CD4-positive, alpha-beta T cell treated with Interleukin-6 for 4 hours (primary cell): ENCODE measurements at regions not wholly inside any gene's neighbourhood (a gene's known extent, or its start where the extent isn't known, plus 50 kb on each side); places are given as distances from the start of the nearest gene placed in this dataset.
"Not testable (repeated sequence)": the region's sequence is repeated elsewhere in the genome, so short reads cannot be mapped to it uniquely, and the experiment has no call there.

Experiments used
- DNase-seq: peaks from one replicate; pipeline ENCODE4 v3.0.0-alpha.2; 2020; ENCODE audit warnings: mixed read lengths

DNA sequence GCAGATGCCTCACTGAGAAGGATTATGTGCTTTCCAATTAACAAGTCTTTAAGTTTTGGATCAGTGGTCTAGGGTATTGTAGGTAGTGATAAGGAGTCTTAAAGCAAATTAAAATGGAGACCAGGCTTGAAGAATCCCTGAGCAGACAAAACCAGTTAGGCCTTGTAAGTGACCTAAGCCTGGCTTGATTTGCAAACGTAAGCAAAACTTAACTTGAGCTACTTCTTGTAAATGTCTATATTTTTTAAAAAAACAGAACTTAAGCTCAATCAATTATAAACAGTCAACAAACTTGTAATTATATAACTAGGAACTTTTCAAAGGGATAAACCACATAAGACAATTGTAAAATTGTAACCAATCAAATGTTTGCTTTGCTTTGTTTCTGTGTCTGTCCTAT, 72.7 kb upstream of the NALF2 start:
- no peak for DNase-seq

DNA sequence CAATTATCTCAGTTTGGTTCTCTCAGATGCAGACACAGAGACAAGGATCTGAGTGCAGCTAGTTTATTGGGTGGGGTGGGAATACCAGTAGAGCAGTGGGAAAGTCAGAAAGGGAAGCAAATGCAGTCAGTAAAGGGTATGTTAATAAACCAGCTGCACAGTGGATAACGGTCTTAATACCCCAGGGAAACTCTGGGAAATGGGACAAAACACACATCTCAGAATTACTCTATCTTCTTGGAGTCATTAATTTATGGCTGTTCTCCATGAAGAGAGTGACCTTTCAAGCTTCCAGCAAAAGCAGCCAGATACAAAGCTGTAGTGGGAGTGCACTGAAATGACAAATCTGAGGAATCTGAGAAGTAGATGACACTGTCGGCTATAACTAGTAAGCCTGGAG, 73.3 kb upstream of the NALF2 start:
- no peak for DNase-seq

DNA sequence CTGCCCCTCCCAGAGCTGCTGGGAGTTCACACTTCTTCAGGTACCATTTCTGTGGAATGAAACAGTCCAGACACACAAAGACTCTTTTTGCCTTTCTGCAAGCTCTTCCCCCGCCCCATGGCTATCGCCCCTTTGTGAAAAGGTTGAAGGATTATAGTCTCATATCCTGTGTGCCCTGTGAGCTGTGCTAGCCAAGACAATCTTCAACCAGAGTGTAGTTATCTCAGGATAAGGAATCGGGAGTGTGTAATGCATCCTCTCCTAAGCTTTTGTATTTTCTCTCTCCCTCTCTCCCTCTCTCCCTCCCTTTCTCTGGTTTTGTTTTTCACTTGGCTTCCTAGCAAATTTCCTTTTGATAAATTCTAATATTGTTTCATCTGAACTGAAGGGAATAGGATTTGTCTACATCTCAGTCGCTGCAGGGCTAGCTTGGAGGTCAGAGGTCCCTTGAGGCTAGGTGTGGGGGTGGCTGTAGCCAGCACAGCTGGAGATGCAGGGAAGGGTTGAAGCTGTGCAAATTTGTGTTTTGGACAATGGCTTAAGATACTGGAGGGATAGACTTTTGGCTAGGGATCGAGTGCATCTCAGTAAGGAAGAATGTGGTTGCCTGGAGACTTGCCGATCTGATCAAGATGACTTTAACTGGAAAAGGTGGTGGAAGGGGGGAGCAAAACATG, 74.6 kb upstream of the NALF2 start:
- no peak for DNase-seq

DNA sequence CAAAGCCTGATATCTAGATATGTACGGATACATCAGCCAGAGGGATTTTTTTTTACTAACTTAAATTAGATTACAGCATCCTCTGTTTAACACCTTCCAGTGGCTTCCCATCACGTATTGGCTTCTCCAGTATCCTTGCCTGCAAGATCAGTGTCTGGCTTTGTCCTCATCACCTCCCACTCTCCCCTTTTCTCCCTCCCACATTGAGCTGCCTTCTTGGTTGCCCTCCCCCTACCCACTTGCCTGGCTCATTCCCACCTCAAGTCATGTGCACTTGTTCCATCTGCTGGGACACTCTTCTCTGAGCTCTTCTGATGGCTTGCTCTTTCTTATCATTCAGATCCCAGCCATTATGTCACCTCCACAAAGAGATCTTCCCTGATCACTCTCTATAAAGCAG, 75.9 kb upstream of the NALF2 start:
- DNase-seq, result no peak

DNA sequence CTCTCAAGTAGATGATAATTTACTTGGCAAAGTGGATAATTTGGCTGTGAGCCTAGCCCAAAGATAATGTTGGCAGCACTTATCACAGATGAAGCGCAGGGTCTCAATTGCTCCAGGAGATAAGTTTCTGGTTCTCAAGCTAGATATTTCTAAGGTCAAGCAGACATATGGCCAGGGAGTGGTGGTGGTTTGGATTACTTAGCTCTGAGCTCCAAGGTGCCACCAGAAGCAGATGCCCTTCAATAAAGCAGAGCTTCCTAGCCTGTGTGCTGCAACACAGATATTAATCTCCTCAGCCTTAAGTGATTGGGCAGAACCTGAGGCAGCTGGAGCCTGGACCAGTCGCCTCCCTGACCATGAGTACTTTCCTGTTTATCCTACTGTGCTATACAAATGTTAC, 79.2 kb upstream of the NALF2 start:
- DNase-seq, result no peak

DNA sequence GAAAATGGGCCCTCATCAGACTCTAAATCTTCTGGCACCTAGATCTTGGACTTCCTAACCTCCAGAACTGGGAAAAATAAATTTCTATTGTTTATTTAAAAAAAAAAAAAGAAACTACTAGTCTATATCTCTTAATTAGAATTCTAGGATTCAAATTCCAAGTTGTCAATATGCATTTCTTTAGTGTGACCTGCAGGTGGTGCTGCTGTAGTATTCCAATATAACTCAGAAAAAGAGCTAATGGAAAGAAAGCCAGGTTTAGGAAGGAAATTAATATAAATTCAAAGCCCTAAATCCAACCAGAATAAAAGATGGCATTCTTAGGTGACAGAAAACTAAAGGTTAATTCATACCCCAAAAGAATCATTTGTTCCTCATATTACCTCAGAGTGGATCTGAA, 80.0 kb upstream of the NALF2 start:
- DNase-seq, result no peak

DNA sequence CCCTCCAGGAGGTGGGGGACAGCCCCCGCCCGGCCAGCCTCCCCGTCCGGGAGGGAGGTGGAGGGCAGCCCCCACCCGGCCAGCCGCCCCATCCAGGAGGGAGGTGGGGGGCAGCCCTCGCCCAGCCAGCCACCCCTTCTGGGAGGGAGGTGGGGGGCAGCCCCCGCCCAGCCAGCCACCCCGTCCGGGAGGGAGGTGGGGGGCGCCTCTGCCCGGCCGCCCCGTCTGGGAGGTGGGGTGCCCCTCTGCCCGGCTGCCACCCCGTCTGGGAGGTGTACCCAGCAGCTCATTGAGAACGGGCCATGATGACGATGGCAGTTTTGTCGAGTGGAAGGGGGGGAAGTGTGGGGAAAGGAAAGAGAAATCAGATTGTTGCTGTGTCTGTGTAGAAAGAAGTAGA, 81.9 kb upstream of the NALF2 start:
- DNase-seq, result not testable (repeated sequence)

DNA sequence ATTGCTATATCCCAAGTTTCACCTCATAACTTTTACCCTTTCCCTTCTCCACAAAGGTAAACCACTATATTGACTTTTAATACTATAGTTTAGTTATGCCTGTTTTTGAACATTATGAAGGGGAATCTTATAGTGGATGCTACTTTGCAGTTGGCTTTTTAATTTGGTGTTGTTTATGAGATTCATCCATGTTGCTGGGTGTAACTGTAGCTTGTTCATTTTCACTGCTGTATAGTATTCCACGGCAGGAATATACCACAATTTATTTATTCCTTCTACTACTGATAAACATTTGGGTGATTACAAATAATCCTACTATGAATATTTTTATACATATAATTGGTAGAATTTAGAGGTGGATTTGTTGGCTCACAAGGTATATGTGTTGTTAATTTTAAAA, 88.4 kb upstream of the NALF2 start:
- DNase-seq, result no peak

DNA sequence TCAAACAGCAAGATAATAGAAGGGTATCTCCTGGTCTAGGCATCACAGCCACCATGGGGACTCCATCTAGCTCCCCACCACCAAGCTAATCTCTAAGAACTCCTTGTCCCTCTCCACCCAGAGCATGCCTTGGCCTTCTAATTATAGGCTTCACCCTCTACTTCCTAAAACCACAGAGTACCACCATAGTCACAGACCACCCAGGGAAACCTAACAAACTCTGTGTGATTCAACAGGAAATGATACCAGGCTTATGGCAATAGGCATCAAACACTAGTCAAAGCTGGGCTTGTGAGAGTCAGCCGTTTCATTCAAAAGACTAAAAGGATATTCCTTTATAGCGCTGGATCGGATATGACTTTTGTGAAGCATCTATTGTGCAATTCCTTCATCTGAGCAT, 91.5 kb upstream of the NALF2 start:
- no peak for DNase-seq

DNA sequence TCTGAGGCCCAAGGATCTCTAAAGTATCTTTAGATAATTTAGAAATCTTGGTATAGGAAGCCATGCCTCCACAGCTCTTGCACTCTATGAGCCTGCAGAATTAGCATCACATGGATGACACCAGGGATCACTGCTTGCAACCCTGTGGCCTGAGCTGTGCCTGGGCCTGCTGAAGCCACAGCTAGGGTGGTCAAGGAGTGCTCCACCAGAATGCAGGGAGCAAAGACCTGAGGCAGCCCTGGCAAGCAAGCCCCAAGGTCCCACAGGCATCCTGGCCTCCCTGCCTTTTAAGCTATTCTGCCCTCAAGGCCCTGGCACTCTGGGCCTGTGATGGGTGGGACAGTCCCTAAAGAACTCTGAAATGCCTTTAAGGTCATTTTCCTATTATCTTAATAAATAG, 105.2 kb upstream of the NALF2 start:
- DNase-seq, result no peak

DNA sequence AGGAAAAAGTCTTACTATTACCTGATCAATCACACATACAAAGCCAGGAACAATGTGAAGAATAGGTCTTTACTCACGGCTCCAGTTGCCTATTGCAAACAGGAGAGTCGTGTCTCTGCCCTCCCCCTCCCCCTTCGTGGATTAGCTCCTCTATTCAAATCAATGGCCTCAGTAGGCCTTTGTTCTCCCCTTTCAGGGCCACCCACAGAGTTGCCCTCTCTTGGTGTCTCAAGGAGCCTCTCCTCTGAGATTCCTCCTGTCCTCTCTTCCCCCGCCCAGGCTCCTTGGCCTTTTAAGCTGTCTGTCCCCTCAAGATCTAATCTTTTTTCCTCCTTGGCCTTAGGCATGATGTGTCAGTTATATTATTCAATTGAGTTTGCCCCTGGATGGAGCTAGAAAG, 107.2 kb upstream of the NALF2 start:
- no peak for DNase-seq

DNA sequence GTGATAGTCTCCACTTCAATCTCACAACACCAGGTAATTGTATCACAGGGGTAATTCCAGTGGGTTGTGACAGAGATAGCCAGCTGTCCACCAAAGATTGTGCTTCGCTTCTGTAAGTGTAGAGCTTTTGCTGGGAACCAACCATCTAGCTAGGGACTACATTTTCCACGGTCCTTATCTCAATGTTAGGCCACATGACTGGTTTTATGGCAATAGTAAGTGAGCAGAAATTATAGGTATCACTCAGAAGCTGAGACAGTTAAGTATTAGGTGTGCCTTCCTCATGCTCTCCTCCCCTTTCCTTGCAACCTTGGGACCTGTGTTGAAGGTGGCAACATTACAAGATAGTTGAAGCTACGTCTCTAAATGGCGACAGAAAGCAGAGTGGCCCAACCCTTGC, 108.8 kb upstream of the NALF2 start:
- DNase-seq, result no peak

DNA sequence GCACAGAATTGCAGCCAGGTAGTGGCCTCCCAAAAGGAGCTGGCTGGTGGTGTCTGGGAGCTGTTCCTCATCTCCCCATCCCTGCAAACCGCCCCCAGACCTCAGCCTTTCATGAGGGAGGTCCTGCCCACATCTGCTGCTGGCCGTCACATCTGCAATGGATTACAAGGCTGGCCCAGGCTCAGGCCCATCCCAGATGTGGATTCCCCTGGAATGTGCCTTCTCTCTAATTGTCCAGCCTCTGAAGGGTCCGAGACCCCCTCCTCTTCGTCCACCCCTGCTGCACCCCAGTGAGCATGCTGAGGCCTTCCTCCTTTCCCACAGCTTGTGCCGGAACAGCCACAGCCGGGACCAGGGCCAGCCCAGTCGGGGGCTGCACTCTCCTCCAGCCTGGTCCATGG, 115.0 kb upstream of the NALF2 start:
- DNase-seq, result no peak

DNA sequence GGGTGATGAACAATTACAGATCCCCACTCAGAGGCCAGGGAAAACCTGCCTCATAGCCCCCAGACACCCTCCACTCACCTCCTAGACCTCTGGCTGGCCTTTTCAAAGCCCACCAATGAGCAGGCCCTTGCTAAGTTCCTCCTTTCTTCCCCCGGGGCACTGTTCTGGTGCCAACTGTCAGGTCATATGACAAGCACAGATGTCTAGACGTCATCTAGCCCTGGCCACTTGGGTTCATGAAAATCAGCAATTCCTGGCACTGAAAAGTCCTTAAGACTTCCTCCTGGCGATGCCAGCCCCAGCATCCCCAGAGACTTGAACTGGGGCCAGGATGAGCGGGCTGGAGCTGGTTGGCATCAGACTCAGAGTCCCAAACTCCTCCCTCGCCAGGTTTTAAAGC, 115.6 kb upstream of the NALF2 start:
- no peak for DNase-seq

DNA sequence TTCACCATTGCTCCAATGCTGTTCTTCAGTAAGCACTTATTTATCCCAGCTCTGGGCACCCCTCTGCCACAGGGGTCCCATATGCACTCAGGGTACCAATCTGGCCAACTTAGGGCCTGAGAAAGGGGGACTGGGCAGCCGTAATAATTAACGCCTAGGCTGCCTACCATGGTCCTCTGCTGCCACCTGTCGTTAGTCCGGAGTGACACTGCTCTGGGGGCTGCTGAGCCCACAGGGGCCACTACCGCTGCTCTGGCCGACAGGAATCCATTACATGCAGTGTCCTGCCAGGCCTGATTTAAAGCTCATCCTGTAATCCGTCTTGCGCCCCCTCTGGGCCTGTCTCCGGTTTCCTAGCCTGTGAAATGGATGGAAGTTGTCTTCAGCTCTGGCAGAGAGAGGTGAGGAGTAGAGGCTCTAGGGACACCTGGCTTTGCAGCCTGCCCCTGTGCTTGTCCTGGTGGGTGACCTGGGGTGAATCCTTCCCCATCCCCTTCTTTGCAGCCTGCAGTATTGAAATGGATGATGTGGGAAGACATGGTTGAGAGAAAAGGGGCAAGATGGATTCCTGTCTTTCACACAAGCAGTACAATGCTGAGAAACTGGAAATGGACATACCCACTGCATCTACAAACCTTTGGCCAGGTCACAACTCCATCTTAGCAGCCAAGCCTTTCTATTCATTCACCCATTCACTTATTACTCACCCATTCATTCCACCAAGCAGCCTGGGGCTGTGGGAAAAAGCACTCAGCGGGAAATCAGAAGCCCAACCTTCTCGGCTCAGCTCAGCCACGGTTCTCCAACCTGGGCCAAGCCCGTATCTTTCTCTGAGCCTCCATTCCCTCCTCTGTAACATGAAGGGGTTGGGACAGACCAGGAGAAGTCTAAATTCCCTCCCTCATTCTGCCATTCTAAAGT, 116.3 kb upstream of the NALF2 start:
- DNase-seq, result peak; percentile 40

DNA sequence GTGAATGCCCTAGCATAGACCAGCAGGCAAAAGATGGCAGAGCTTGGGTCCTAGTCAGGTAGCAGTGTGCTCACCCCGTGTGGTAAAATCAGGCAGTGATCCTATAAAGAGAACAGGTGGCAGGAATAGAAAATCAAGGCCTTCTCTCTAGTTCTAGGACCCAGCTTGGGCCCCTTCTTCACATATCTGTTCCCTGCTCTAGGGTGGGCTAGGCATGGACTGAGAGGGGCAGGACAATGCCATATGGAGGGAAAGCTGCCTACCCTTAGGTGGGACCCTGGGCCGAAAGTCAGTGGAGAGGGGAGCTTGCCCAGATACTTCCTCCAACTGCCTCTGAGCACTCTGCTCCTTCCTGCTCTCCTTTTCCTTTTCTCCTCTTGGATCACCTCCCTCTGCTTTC, 117.4 kb upstream of the NALF2 start:
- DNase-seq, result no peak

DNA sequence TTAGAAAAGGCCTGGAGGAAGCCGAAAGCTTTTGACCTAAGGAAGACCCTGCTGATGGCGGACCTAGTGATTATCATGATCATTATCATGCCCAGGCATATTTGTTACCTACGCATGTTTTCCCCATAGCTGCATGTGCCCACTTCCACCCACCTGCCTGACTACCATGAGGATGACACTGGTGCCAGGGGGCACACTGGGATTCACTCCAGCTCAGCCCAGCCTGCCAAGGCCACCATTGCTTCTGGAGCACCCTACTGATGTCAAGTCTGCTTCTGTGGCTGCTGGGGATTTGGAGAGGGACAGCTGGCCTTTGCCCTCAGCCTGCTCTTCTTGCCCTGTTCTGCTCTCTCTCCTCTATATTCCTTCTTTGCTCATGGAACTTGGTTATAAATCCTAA, 124.7 kb upstream of the NALF2 start:
- no peak for DNase-seq

DNA sequence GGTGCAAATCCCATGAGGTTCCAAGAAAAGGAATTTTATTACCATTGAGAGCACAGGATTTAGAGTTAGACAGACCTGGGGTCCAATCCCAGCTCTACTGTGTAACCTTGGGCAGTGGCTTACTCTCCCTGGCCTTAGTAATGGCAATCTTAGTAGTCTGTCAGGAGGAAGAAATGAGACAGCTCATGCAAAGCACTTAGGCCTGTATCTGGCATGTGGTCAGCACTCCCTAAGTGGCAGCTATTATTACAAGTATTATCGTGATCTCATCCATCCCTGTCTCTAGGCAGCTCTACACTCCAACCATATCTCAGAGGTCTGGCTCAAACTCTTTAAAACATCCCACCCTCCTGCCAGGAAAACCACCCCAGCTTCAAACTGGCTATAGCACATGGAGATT, 129.6 kb upstream of the NALF2 start:
- no peak for DNase-seq

DNA sequence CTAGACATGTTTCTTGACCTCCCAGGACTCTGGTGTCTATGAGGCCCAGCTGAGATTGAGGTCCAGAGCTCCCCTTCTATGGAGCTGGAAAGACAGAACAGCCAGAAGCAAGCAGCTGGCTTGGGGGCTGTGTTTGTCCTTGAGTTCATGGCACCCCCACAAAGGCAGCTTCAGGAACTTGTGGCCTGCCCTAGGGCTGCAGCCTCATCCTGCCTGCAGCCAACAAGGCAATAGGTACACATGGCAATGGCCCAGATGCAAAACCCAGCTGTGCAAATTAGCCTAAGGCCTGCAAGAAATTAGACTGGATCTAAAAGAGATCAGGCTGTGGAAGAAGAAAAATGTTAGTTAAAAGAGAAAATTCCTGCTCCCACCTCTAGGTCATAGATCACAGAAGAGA, 131.7 kb upstream of the NALF2 start:
- no peak for DNase-seq

DNA sequence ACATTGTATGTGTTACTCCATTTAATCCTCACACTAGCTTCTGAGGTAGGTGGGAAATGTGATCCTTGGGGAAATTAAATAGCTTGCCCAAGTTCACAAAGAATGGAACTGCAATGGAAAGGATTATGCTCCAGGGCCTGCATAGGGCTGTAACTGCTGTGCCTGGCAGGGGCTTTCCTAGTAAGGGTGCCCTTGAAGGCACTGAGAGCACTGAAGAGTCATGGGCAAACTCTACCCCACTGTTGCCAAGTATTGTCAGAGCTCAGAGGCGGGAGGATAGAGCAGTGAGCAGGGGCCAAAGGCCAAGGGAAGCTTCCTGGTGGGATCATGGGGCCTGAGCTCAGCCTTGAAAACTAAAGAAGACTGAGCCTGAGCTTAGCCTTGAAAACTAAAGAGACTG, 133.0 kb upstream of the NALF2 start:
- DNase-seq, result no peak

DNA sequence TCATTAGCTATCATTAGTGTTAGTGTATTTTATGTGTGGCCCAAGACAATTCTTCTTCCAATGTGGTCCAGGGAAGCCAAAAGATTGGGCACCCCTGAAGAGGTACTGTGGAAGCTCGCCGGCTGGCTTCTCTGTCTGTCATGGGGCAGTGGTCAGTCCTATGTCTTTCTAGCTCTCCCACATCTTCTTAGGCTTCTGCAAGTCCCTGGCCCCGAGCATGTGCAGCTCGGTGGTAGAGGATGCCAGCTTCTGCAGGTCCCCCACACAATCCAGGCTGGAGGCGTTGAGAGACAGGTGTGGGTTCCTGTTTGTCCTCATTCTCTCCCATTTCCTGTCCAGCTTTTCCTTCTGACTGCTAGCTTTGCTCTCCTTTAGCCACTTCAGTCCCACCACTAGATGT, 134.1 kb upstream of the NALF2 start:
- DNase-seq, result no peak

DNA sequence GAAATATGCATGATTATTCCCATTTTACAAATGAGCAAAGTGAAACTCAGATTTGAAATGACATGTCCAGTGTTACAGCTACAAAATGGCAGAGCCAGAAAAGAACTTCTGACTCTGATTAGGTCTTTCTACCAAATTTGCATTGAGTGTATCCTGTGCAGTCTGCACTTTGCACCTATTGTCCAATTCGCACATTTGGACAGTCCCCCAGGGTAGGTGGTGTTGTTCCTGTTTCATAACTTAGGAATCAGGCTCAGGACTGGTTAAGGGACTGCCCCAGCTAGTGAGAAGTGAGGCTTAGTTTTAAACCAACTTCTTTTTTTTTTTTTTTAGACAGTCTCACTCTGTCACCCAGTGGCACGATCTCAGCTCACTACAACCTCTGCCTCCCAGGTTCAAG, 137.9 kb upstream of the NALF2 start:
- no peak for DNase-seq

DNA sequence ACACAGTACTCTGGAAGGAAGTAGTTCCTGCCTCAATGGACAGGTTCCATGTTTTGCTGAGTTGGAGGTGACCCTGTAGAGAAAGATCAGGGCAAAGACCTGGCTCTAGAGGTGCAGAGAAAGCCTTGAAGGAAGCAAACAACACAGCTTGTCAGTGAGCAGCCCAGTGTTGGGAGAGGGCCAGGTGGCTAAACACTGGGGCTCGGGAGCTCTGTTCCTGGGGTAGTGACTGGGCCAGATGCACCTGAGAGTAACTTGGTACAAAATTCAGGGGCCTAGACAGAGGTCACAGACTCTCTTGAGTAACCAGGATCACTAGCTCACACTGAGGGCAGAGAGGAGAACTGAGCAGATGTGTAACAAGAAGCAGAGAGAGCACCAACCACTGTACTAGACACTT, 138.4 kb upstream of the NALF2 start:
- no peak for DNase-seq

DNA sequence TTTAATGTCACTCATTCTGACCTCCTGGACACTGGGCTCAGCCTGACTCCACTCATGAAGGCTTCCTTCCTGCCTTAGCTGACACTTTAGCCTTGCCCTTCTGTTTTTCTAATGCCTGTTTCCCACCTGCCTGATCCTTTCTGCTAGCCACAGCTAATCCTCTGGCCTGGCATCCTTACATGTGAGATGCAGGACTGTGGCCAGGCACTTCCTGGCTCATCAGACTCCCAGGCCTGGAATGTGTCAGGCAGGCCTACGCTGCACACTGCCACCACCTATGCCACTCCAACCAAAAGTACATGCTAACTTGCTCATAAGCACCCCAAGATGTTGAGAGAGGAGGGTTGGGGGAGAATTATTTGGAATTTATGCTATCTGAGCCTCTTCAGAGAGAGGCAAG, 138.8 kb upstream of the NALF2 start:
- no peak for DNase-seq

DNA sequence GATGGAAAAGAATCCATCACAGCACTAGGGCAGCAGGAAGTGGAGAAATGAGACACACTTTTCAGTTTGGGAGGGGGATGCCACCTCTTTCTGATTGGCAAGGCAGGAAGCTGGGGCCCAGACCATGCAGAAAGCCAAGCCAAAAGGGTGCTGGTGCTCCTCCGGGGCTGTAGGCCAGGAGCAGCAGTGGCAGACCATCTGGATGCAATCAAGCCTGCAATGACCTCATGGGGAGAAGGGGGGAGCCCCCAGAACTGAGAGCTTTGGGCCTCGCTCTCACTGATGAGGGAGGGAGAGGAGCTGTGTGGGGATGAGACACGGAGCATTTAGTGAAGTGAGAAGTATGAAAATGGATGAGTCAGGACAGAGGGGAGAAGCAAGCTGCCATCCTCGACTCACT, 141.3 kb upstream of the NALF2 start:
- DNase-seq, result no peak
